G401 (cell line): ENCODE measurements at regions not wholly inside any gene's neighbourhood (a gene's known extent, or its start where the extent isn't known, plus 50 kb on each side); places are given as distances from the start of the nearest gene placed in this dataset.

Source experiments
- DNase-seq: peaks from one replicate; pipeline ENCODE4 v3.0.0-alpha.2; 2015; ENCODE audit warnings: low spot score
- in situ Hi-C: cut with HindIII; loops from 2 replicates; pipeline ENCODE4 v1.10.0; 2016; ENCODE audit warnings: low sequenced_read_pairs, mixed read lengths

GRCh38 chr4:189304167-189304566 is 636.5 kb upstream of the FRG1 start:
- in situ Hi-C loops: no loop called here

GRCh38 chr4:189304809-189305208 is 635.9 kb upstream of the FRG1 start:
- no peak for DNase-seq
- in situ Hi-C loops: no loop called here

More at GRCh38 chr4:189304167-189304566, 636.5 kb upstream of the FRG1 start:
- no peak for DNase-seq

- no peak for DNase-seq
- in situ Hi-C loops: no loop called here
Measured at GRCh38 chr4:189305500-189305899, 635.2 kb upstream of the FRG1 start.

GRCh38 chr4:189311251-189311650 is 629.4 kb upstream of the FRG1 start:
- in situ Hi-C loops: no loop called here
- DNase-seq: no peak

GRCh38 chr4:189313064-189313463 is 627.6 kb upstream of the FRG1 start:
- no peak for DNase-seq
- in situ Hi-C loops: no loop called here

- in situ Hi-C loops: no loop called here
Measured at GRCh38 chr4:189313861-189314513, 626.7 kb upstream of the FRG1 start.

GRCh38 chr4:189322426-189322825 is 618.2 kb upstream of the FRG1 start:
- DNase-seq: no peak
- in situ Hi-C loops: no loop called here

More at GRCh38 chr4:189313861-189314513, 626.7 kb upstream of the FRG1 start:
- no peak for DNase-seq

- in situ Hi-C loops: no loop called here
Measured at GRCh38 chr4:189341881-189342280, 598.8 kb upstream of the FRG1 start.

GRCh38 chr4:189355590-189355989 is 585.1 kb upstream of the FRG1 start:
- no peak for DNase-seq
- in situ Hi-C loops: no loop called here

More at GRCh38 chr4:189341881-189342280, 598.8 kb upstream of the FRG1 start:
- no peak for DNase-seq

- DNase-seq: no peak
- in situ Hi-C loops: no loop called here
Measured at GRCh38 chr4:189362364-189362763, 578.3 kb upstream of the FRG1 start.

- in situ Hi-C loops: no loop called here
- no peak for DNase-seq
Measured at GRCh38 chr4:189364032-189364449, 576.6 kb upstream of the FRG1 start.

GRCh38 chr4:189365451-189365850 is 575.2 kb upstream of the FRG1 start:
- DNase-seq: no peak
- in situ Hi-C loops: no loop called here

- DNase-seq: no peak
- in situ Hi-C loops: no loop called here
Measured at GRCh38 chr4:189367832-189368231, 572.8 kb upstream of the FRG1 start.

GRCh38 chr4:189374176-189374575 is 566.5 kb upstream of the FRG1 start:
- DNase-seq: no peak
- in situ Hi-C loops: no loop called here

GRCh38 chr4:189376901-189377300 is 563.8 kb upstream of the FRG1 start:
- in situ Hi-C loops: no loop called here
- DNase-seq: no peak

GRCh38 chr4:189377569-189377968 is 563.1 kb upstream of the FRG1 start:
- in situ Hi-C loops: no loop called here
- DNase-seq: no peak

- in situ Hi-C loops: no loop called here
- DNase-seq: no peak
Measured at GRCh38 chr4:189385098-189385497, 555.6 kb upstream of the FRG1 start.

GRCh38 chr4:189385579-189385978 is 555.1 kb upstream of the FRG1 start:
- in situ Hi-C loops: no loop called here

GRCh38 chr4:189396435-189396834 is 544.2 kb upstream of the FRG1 start:
- DNase-seq: no peak
- in situ Hi-C loops: no loop called here

More at GRCh38 chr4:189385579-189385978, 555.1 kb upstream of the FRG1 start:
- no peak for DNase-seq

- in situ Hi-C loops: no loop called here
- no peak for DNase-seq
Measured at GRCh38 chr4:189404271-189404670, 536.4 kb upstream of the FRG1 start.

- no peak for DNase-seq
- in situ Hi-C loops: no loop called here
Measured at GRCh38 chr4:189409158-189409557, 531.5 kb upstream of the FRG1 start.
